PC-3 (cell line): ENCODE measurements at regions not wholly inside any gene's neighbourhood (a gene's known extent, or its start where the extent isn't known, plus 50 kb on each side); places are given as distances from the start of the nearest gene placed in this dataset.

Source experiments
- ATAC-seq: fragments of 200-7000 bp; cut with Tn5 transposase; 2 replicates; pipeline ENCODE4 v1.9.1; 2020; ENCODE audit warnings: mild to moderate bottlenecking, moderate library complexity
- BruUV-seq: library from RNA; stranded (reverse); fragments of 400-500 nt; replicated peaks from 2 replicates; lab custom pipeline; 2021; lab: Mats Ljungman, UMichigan
- CTCF ChIA-PET: fragments of 300-600 bp; sonication (Branson Sonifier 250); formaldehyde crosslinking; loops from one replicate; lab custom pipeline; 2022; ENCODE audit warnings: antibody characterized with exemption; lab: Charles Lee
- POLR2A ChIA-PET: fragments of 300-600 bp; sonication (Branson Sonifier 250); formaldehyde crosslinking; loops from one replicate; lab custom pipeline; 2022; ENCODE audit warnings: antibody characterized with exemption; ENCODE audit not compliant: unreplicated experiment; lab: Charles Lee
- DNase-seq: peaks from one replicate; pipeline ENCODE4 v3.0.0-alpha.2; 2015
- H2AFZ ChIP-seq: fragments of 300-600 bp; sonication (generic); 2 replicates; pipeline ENCODE4 v1.6.0; 2016; ENCODE audit warnings: antibody characterized with exemption, low read length
- H3F3A ChIP-seq: fragments of 300-600 bp; sonication (generic); one replicate; pipeline ENCODE4 v1.6.0; 2017; ENCODE audit warnings: antibody characterized with exemption, low read length, control low read depth, mild to moderate bottlenecking; ENCODE audit not compliant: unreplicated experiment
- H3K27ac ChIP-seq: fragments of 300-600 bp; sonication (generic); 2 replicates; pipeline ENCODE4 v1.5.1; 2016; ENCODE audit warnings: mild to moderate bottlenecking, low read length
- H3K27me3 ChIP-seq: fragments of 300-600 bp; sonication (generic); 2 replicates; pipeline ENCODE4 v1.6.1; 2016; ENCODE audit warnings: low read length, mixed read lengths
- H3K36me3 ChIP-seq: fragments of 300-600 bp; sonication (generic); 2 replicates; pipeline ENCODE4 v1.6.1; 2016; ENCODE audit warnings: low read depth, mixed run types, low read length, mixed read lengths
- H3K4me1 ChIP-seq: fragments of 300-600 bp; sonication (generic); 2 replicates; pipeline ENCODE4 v1.5.1; 2016; ENCODE audit warnings: low read length; ENCODE audit not compliant: insufficient read depth
- H3K4me2 ChIP-seq: fragments of 300-600 bp; sonication (generic); 2 replicates; pipeline ENCODE4 v1.6.0; 2016; ENCODE audit warnings: low read length
- H3K4me3 ChIP-seq: fragments of 300-600 bp; sonication (generic); 2 replicates; pipeline ENCODE4 v1.5.1; 2016; ENCODE audit warnings: mild to moderate bottlenecking, low read length, mixed read lengths
- H3K79me2 ChIP-seq: fragments of 300-600 bp; sonication (generic); 2 replicates; pipeline ENCODE4 v1.6.1; 2017; ENCODE audit warnings: low read length, mixed read lengths
- H3K9ac ChIP-seq: fragments of 300-600 bp; sonication (generic); 2 replicates; pipeline ENCODE4 v1.6.0; 2016; ENCODE audit warnings: mild to moderate bottlenecking, low read length
- H3K9me2 ChIP-seq: fragments of 300-600 bp; sonication (generic); replicated peaks from 2 replicates; pipeline ENCODE4 v1.6.1; 2016; ENCODE audit warnings: mixed run types, low read length, mixed read lengths
- H3K9me3 ChIP-seq: fragments of 300-600 bp; sonication (generic); 2 replicates; pipeline ENCODE4 v1.6.1; 2016; ENCODE audit warnings: low read length, mixed read lengths
- H4K20me1 ChIP-seq: fragments of 300-600 bp; sonication (generic); 2 replicates; pipeline ENCODE4 v1.6.1; 2016; ENCODE audit warnings: low read length, mixed read lengths
- CTCF ChIP-seq: fragments of 300-600 bp; sonication (generic); conservative IDR thresholded peaks from 2 replicates; pipeline ENCODE4 v1.5.1; 2017; ENCODE audit warnings: antibody characterized with exemption, low read depth, mild to moderate bottlenecking, low read length
- EZH2 ChIP-seq: fragments of 300-600 bp; sonication (generic); IDR thresholded peaks from one replicate; pipeline ENCODE4 v1.6.1; 2017; ENCODE audit warnings: antibody characterized with exemption, mild to moderate bottlenecking, low read length; ENCODE audit not compliant: unreplicated experiment
- EZH2phosphoT487 ChIP-seq: fragments of 300-600 bp; sonication (generic); IDR thresholded peaks from 2 replicates; pipeline ENCODE4 v1.6.1; 2018; ENCODE audit warnings: mild to moderate bottlenecking, antibody characterized with exemption, low read length, borderline replicate concordance
- intact Hi-C: fragments of 100-400 bp; cut with micrococcal nuclease; formaldehyde crosslinking; loops from 2 replicates; pipeline ENCODE4 v1.9.0; 2023

GRCh38 chr9:25773805-25774204, 95.6 kb upstream of the TUSC1 start:
- Histone ChIP-seq H3K79me2 (no peaks in the 10 kb centered on the region), H3K9me3 (no peaks in the 10 kb centered on the region), H4K20me1 (no peaks in the 10 kb centered on the region), H3K9ac (no peak overlapping the region), H3K9me2 (no peaks in the 10 kb centered on the region), H3K27me3 (no peaks in the 10 kb centered on the region), H3K27ac (no peak overlapping the region), H3K4me2 (no peak overlapping the region), H3K4me3 (no peak overlapping the region), H3K4me1 (no peaks in the 10 kb centered on the region), H3F3A (no peaks in the 10 kb centered on the region), H2AFZ (no peak overlapping the region), H3K36me3 (no peaks in the 10 kb centered on the region)
- ATAC-seq = no peak
- POLR2A ChIA-PET = no interaction called here
- CTCF ChIA-PET = no interaction called here
- no peak for TF ChIP-seq EZH2phosphoT487
- no peak for TF ChIP-seq CTCF
- TF ChIP-seq EZH2 = no peak
- intact Hi-C loops = no loop called here
- no peak for DNase-seq
- no TSS peak for BruUV-seq

- no peaks in the 10 kb centered on the region for H3F3A ChIP-seq
- H3K4me1 ChIP-seq = no peaks in the 10 kb centered on the region
- H3K9me2 ChIP-seq = no peaks in the 10 kb centered on the region
- ChIA-PET POLR2A (no interaction called here), CTCF (no interaction called here)
- no peak for ATAC-seq
- no peaks in the 10 kb centered on the region for H3K27me3 ChIP-seq
- TF ChIP-seq EZH2phosphoT487 = no peak
- TF ChIP-seq CTCF = no peak
- no peak for TF ChIP-seq EZH2
- no peak overlapping the region for H3K4me3 ChIP-seq
- no peak for DNase-seq
- no peak overlapping the region for H3K4me2 ChIP-seq
- no peak overlapping the region for H2AFZ ChIP-seq
- no peaks in the 10 kb centered on the region for H3K36me3 ChIP-seq
- no peaks in the 10 kb centered on the region for H4K20me1 ChIP-seq
- H3K27ac ChIP-seq = no peak overlapping the region
- no TSS peak for BruUV-seq
- H3K79me2 ChIP-seq = no peaks in the 10 kb centered on the region
- intact Hi-C loops = no loop called here
- H3K9ac ChIP-seq = no peak overlapping the region
- no peaks in the 10 kb centered on the region for H3K9me3 ChIP-seq
Observed at GRCh38 chr9:25755951-25756350, 77.7 kb upstream of the TUSC1 start.

- intact Hi-C loops = no loop called here
- ATAC-seq = no peak
- BruUV-seq = no TSS peak
Observed at GRCh38 chr9:25752398-25752797, 74.2 kb upstream of the TUSC1 start.

More at GRCh38 chr9:25752398-25752797, 74.2 kb upstream of the TUSC1 start:
- POLR2A ChIA-PET = no interaction called here
- no peak overlapping the region for H3K27ac ChIP-seq
- no peaks in the 10 kb centered on the region for H3K27me3 ChIP-seq
- no peaks in the 10 kb centered on the region for H3F3A ChIP-seq
- CTCF ChIA-PET = no interaction called here
- no peak overlapping the region for H3K9ac ChIP-seq
- no peaks in the 10 kb centered on the region for H3K9me3 ChIP-seq
- DNase-seq = no peak
- no peaks in the 10 kb centered on the region for H3K79me2 ChIP-seq
- TF ChIP-seq CTCF = no peak
- no peak for TF ChIP-seq EZH2
- TF ChIP-seq EZH2phosphoT487 = no peak
- no peak overlapping the region for H2AFZ ChIP-seq
- no peaks in the 10 kb centered on the region for H3K9me2 ChIP-seq
- H4K20me1 ChIP-seq = no peaks in the 10 kb centered on the region
- H3K4me2 ChIP-seq = no peak overlapping the region
- H3K4me1 ChIP-seq = no peaks in the 10 kb centered on the region
- no peak overlapping the region for H3K4me3 ChIP-seq
- H3K36me3 ChIP-seq = no peaks in the 10 kb centered on the region
